Glomerular visceral epithelial cell (primary cell): ENCODE measurements at regions not wholly inside any gene's neighbourhood (a gene's known extent, or its start where the extent isn't known, plus 50 kb on each side); places are given as distances from the start of the nearest gene placed in this dataset.
"Not testable (repeated sequence)": the region's sequence is repeated elsewhere in the genome, so short reads cannot be mapped to it uniquely, and the experiment has no call there.

Experiments
- DNase-seq: peaks from one replicate; pipeline ENCODE4 v3.0.0-alpha.2; 2016; ENCODE audit errors: extremely low spot score

- DNase-seq, result no peak
These were observed 169.2 kb upstream of the TGFBR2 start for GRCh38 chr3:30437171-30437601.

GRCh38 chr3:30438126-30438525 lies 168.3 kb upstream of the TGFBR2 start:
- no peak for DNase-seq

GRCh38 chr3:30439451-30440053 lies 166.8 kb upstream of the TGFBR2 start:
- DNase-seq, result no peak

- DNase-seq, result no peak
These were observed 166.2 kb upstream of the TGFBR2 start for GRCh38 chr3:30440147-30440604.

- no peak for DNase-seq
These were observed 165.5 kb upstream of the TGFBR2 start for GRCh38 chr3:30440880-30441279.

- DNase-seq, result no peak
These were observed 162.4 kb upstream of the TGFBR2 start for GRCh38 chr3:30443756-30444673.

- no peak for DNase-seq
These were observed 157.7 kb upstream of the TGFBR2 start for GRCh38 chr3:30448450-30449289.

- DNase-seq, result no peak
These were observed 157.1 kb upstream of the TGFBR2 start for GRCh38 chr3:30449290-30449632.

GRCh38 chr3:30452446-30452845 lies 154.0 kb upstream of the TGFBR2 start:
- no peak for DNase-seq

- DNase-seq, result no peak
These were observed 152.9 kb upstream of the TGFBR2 start for GRCh38 chr3:30453360-30454039.

GRCh38 chr3:30454636-30455035 lies 151.8 kb upstream of the TGFBR2 start:
- DNase-seq, result no peak

GRCh38 chr3:30455112-30455511 lies 151.3 kb upstream of the TGFBR2 start:
- DNase-seq, result not testable (repeated sequence)

- DNase-seq, result no peak
These were observed 150.6 kb upstream of the TGFBR2 start for GRCh38 chr3:30455840-30456239.

GRCh38 chr3:30456264-30456663 lies 150.1 kb upstream of the TGFBR2 start:
- DNase-seq, result no peak

GRCh38 chr3:30457081-30457480 lies 149.3 kb upstream of the TGFBR2 start:
- no peak for DNase-seq

GRCh38 chr3:30457726-30458125 lies 148.7 kb upstream of the TGFBR2 start:
- no peak for DNase-seq

- DNase-seq, result no peak
These were observed 147.8 kb upstream of the TGFBR2 start for GRCh38 chr3:30458376-30459171.

- DNase-seq, result no peak
These were observed 145.1 kb upstream of the TGFBR2 start for GRCh38 chr3:30461311-30461710.

GRCh38 chr3:30462721-30463470 lies 143.5 kb upstream of the TGFBR2 start:
- DNase-seq, result no peak

- DNase-seq, result no peak
These were observed 142.0 kb upstream of the TGFBR2 start for GRCh38 chr3:30464381-30464780.
